GM06990 (cell line): ENCODE measurements at regions not wholly inside any gene's neighbourhood (a gene's known extent, or its start where the extent isn't known, plus 50 kb on each side); places are given as distances from the start of the nearest gene placed in this dataset.

Source experiments
- DNase-seq: peaks from one replicate; pipeline ENCODE4 v3.0.0-alpha.2; 2011; ENCODE audit not compliant: insufficient read length; ENCODE audit errors: extremely low read depth
- H3K27me3 ChIP-seq: replicated peaks from 2 replicates; pipeline ENCODE4 v1.6.0; 2011; ENCODE audit warnings: low read length; ENCODE audit not compliant: control insufficient read depth, insufficient read depth
- H3K36me3 ChIP-seq: 2 replicates; pipeline ENCODE4 v1.5.1; 2011; ENCODE audit warnings: low read length; ENCODE audit not compliant: control insufficient read depth, insufficient read depth
- H3K4me3 ChIP-seq: replicated peaks from 2 replicates; pipeline ENCODE4 v1.5.1; 2011; ENCODE audit warnings: low read depth, mild to moderate bottlenecking, control low read depth, low read length
- TF ChIP-seq, protein P1 (sequence below): IDR thresholded peaks from 2 replicates; pipeline ENCODE4 v1.5.1; 2011; ENCODE audit warnings: low read length, control low read depth, mild to moderate bottlenecking, inconsistent platforms; ENCODE audit not compliant: insufficient read depth, poor library complexity, severe bottlenecking

DNA sequence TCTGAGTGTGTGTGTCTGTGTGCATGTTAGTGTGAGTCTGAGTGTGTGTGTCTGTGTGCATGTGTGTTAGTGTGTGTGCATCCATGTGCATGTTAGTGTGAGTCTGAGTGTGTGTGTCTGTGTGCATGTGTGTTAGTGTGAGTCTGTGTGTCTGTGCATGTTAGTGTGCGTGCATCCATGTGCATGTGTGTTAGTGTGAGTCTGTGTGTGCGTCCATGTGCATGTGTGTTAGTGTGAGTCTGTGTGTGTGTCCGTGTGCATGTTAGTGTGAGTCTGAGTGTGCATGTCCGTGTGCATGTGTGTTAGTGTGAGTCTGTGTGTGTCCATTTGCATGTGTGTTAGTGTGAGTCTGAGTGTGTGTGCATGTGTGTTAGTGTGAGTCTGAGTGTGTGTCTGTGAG is 76.6 kb upstream of the ACTRT2 start:
- no peaks in the 10 kb centered on the region for H3K36me3 ChIP-seq
- TF ChIP-seq, protein P1, sequence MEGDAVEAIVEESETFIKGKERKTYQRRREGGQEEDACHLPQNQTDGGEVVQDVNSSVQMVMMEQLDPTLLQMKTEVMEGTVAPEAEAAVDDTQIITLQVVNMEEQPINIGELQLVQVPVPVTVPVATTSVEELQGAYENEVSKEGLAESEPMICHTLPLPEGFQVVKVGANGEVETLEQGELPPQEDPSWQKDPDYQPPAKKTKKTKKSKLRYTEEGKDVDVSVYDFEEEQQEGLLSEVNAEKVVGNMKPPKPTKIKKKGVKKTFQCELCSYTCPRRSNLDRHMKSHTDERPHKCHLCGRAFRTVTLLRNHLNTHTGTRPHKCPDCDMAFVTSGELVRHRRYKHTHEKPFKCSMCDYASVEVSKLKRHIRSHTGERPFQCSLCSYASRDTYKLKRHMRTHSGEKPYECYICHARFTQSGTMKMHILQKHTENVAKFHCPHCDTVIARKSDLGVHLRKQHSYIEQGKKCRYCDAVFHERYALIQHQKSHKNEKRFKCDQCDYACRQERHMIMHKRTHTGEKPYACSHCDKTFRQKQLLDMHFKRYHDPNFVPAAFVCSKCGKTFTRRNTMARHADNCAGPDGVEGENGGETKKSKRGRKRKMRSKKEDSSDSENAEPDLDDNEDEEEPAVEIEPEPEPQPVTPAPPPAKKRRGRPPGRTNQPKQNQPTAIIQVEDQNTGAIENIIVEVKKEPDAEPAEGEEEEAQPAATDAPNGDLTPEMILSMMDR: no peak

DNA sequence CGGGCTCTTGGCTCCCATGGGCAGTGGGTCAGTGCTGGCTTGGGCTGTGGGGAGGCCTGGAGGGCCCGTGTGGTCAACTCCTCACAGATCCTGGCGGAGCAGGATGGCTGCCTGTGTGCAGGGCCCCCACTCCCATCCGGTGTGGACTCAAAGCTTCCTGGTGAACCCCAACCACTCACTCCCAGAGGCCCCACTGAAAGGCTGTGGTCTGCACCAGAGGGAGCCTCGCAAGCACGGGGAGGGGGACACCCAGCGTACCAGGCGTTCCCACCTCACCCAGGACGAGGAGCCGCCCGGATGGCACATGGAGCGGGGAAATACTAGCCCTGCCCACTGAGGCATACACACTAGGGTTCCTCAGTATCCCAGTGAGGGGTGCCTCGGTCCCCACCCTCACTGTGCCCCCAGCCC is 75.4 kb upstream of the ACTRT2 start:
- no peaks in the 10 kb centered on the region for H3K27me3 ChIP-seq
- TF ChIP-seq, protein P1: no peak
- H3K4me3 ChIP-seq: no peak overlapping the region
- no peaks in the 10 kb centered on the region for H3K36me3 ChIP-seq
- DNase-seq: no peak

More for the DNA sequence above, 76.6 kb upstream of the ACTRT2 start:
- Histone ChIP-seq H3K4me3 (no peak overlapping the region), H3K27me3 (no peaks in the 10 kb centered on the region)
- DNase-seq: no peak

DNA sequence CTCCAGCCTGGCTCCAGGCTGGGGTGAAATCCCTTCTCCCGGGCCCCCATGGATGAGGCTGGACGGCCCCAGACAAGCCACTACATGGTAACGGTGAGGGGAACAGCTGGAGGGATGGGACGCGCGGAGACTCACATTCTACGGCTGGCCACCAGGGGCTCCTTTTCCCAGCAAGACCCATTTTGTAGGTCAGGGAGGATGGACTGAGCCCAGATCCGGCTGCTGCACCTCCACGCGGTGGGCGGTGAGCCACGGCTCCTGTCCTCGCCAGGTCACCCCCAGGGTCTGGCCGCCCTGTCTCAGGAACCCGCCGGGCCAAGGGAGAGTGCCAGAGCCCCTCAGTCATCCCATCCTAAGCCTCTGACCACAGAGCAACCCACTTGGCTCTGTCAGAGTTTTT is 75.0 kb upstream of the ACTRT2 start:
- TF ChIP-seq, protein P1: no peak
- Histone ChIP-seq H3K36me3 (no peaks in the 10 kb centered on the region), H3K4me3 (no peak overlapping the region), H3K27me3 (no peaks in the 10 kb centered on the region)
- no peak for DNase-seq

DNA sequence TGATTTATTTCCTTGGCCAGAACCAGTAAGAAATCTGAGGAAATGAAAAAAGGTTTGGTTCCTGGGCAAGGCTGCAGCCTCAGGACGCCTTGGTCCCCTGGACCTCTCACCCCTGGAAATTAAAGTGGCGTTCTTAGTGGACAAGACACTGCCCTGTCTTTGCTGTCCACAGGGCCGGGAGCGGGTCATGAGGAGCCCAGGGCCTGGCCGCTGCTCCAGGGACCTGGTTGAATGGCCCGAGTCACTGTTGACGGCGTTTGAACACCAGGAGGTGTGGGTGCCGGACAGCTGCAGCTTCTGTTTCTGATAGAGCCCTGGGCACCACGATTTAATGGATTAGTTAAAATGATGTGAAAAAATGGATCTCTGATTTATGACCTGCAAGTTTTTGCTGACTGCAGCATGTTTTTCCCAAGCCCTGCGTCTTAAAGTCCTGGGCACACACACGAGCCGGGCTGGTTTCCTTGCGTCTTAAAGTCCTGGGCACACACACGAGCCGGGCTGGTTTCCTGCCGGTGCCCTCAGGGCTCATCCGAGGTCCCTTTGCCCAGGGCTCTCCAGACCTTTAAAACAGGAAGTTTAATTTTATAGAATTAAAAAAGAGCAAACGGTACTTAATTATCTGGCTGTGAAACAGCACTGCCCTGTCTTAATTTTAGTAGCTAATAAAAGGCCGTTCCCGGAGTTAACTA is 74.1 kb upstream of the ACTRT2 start:
- H3K27me3 ChIP-seq: no peaks in the 10 kb centered on the region
- DNase-seq: no peak
- TF ChIP-seq, protein P1: no peak

DNA sequence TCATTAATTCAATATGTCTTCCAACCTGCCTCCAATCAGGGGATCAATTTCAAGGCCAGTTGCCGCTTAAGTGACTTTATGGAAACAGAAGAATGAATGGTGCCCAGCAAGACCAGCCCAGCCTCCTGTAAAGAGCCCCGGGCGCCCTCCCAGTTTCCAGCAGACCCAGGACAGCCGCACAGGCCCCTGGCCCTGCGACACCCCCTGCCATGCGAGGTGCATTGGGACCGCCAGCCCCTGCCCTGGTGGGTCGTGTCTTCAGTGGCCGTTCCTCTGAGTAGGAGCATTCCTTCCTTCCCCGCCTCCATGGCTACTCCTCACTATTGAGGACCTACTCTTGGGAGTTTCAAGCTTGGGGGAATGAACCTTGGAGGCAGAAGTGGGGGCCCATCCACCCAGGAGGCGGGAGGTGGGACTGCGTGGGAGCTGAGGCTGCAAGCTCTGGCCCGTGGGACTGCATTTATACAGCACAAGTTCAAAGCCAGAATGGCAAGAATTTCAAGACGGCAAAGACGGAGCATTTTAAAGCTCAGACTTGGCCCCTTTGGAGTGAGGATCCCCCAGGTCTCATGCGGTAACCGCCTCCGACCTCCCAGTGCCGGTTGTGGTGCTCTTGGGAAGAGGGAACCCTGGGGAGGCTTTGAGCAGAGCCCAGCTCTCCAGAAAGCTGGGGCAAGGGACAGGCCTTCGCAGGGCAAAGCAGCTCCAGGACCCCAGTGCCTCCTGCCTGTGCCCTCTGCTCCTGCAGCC is 73.1 kb upstream of the ACTRT2 start:
- Histone ChIP-seq H3K4me3 (no peak overlapping the region), H3K36me3 (no peaks in the 10 kb centered on the region), H3K27me3 (no peaks in the 10 kb centered on the region)
- no peak for DNase-seq
- TF ChIP-seq, protein P1: no peak

More for the DNA sequence above, 74.1 kb upstream of the ACTRT2 start:
- Histone ChIP-seq H3K4me3 (no peak overlapping the region), H3K36me3 (no peaks in the 10 kb centered on the region)
